Panc1 (cell line): ENCODE measurements at regions not wholly inside any gene's neighbourhood (a gene's known extent, or its start where the extent isn't known, plus 50 kb on each side); places are given as distances from the start of the nearest gene placed in this dataset.

Source experiments
- ATAC-seq: fragments of 200-7000 bp; cut with Tn5 transposase; 2 replicates; pipeline ENCODE4 v1.9.1; 2020; ENCODE audit warnings: mild to moderate bottlenecking, moderate library complexity
- BruUV-seq: library from RNA; stranded (reverse); fragments of 400-500 nt; replicated peaks from 2 replicates; lab custom pipeline; 2021; lab: Mats Ljungman, UMichigan
- CTCF ChIA-PET: fragments of 300-600 bp; sonication (Branson Sonifier 250); formaldehyde crosslinking; loops from one replicate; lab custom pipeline; 2022; ENCODE audit warnings: antibody characterized with exemption; lab: Charles Lee
- POLR2A ChIA-PET: fragments of 300-600 bp; sonication (Branson Sonifier 250); formaldehyde crosslinking; loops from one replicate; lab custom pipeline; 2022; ENCODE audit warnings: antibody characterized with exemption; lab: Charles Lee
- DNase-seq: peaks from one replicate; pipeline ENCODE4 v3.0.0-alpha.2; 2010; ENCODE audit warnings: low read depth, low spot score
- H3K27ac ChIP-seq: 2 replicates; pipeline ENCODE4 v1.5.1; 2011; ENCODE audit warnings: mild to moderate bottlenecking, low read length, inconsistent platforms
- H3K27me3 ChIP-seq: fragments of 200-500 bp; sonication (Bioruptor generic); 2 replicates; pipeline ENCODE4 v1.6.0; 2014; ENCODE audit warnings: low read length, inconsistent platforms; ENCODE audit not compliant: control insufficient read depth, insufficient read depth
- H3K36me3 ChIP-seq: fragments of 200-500 bp; sonication (Bioruptor generic); 2 replicates; pipeline ENCODE4 v1.5.1; 2014; ENCODE audit warnings: inconsistent platforms, mild to moderate bottlenecking, low read length, moderate library complexity; ENCODE audit not compliant: control insufficient read depth, insufficient read depth
- H3K4me1 ChIP-seq: 2 replicates; pipeline ENCODE4 v1.5.1; 2011; ENCODE audit warnings: inconsistent platforms, mild to moderate bottlenecking, low read length, moderate library complexity; ENCODE audit not compliant: control insufficient read depth, insufficient read depth
- H3K4me3 ChIP-seq, 2 experiments: 2 replicates each; pipeline ENCODE4 v1.5.1; 2011 to 2012; ENCODE audit warnings: low read depth in 2 of 2, low read length in 2 of 2, mild to moderate bottlenecking in 2 of 2, inconsistent platforms in 1 of 2, moderate library complexity in 1 of 2
- H3K9me3 ChIP-seq: fragments of 200-500 bp; sonication (Bioruptor generic); 2 replicates; pipeline ENCODE4 v1.5.1; 2014; ENCODE audit warnings: low read depth, mild to moderate bottlenecking, inconsistent platforms, low read length, moderate library complexity; ENCODE audit not compliant: control insufficient read depth, insufficient read depth
- POLR2AphosphoS5 ChIP-seq: IDR thresholded peaks from 2 replicates; pipeline ENCODE4 v1.6.1; 2012; ENCODE audit warnings: mild to moderate bottlenecking, low read depth, low read length, moderate library complexity
- SIN3A ChIP-seq: IDR thresholded peaks from 2 replicates; pipeline ENCODE4 v1.6.1; 2012; ENCODE audit warnings: low read depth, mild to moderate bottlenecking, low read length, moderate library complexity, borderline replicate concordance; ENCODE audit not compliant: insufficient read depth
- TCF7L2 ChIP-seq: IDR thresholded peaks from 2 replicates; pipeline ENCODE4 v1.6.1; 2011; ENCODE audit warnings: mild to moderate bottlenecking, low read depth, low read length, inconsistent platforms
- in situ Hi-C: cut with HindIII; loops from 2 replicates; pipeline ENCODE4 v1.10.0; 2016; ENCODE audit warnings: low sequenced_read_pairs, low pct_unique_long_range_greater_than_20kb
- intact Hi-C: fragments of 100-400 bp; cut with micrococcal nuclease; formaldehyde crosslinking; loops from one replicate; pipeline ENCODE4 v1.10.0; 2022; ENCODE audit not compliant: unreplicated experiment
- TF ChIP-seq, protein P1 (sequence below): fragments of 450-650 bp; IDR thresholded peaks from 2 replicates; pipeline ENCODE4 v1.5.1; 2017; ENCODE audit warnings: mild to moderate bottlenecking
- TF ChIP-seq, protein P2 (sequence below), 2 experiments: IDR thresholded peaks; 2 replicates each; pipeline ENCODE4 v1.6.1; 2011 to 2012; ENCODE audit warnings: low read depth in 2 of 2, control low read depth in 1 of 2, low read length in 1 of 2, mild to moderate bottlenecking in 1 of 2, moderate library complexity in 1 of 2; ENCODE audit not compliant: insufficient read depth in 1 of 2

DNA sequence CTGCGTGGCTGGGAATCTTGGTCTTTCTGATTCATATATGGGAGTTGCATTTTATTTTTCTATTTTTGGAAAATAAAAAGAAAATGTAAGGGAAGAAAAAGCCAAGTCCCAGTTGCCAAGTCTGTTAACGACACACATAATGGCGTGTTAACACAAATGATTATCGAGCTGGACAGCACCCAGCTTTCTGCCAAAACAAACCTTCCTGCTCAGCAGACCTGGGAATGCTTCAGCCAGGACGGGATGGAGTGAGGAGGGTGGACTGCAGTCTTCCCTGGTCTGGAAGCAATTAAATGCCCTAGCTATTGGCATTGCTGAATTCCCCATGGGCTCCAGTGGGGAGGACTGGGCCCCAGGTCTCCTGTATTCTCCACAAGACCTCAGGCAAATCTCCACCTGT is 184.2 kb upstream of the USP24 start:
- H3K27me3 ChIP-seq = no peaks in the 10 kb centered on the region
- no peaks in the 10 kb centered on the region for H3K36me3 ChIP-seq
- ATAC-seq (no peak), DNase-seq (no peak)
- in situ Hi-C loops (no loop called here), intact Hi-C loops (no loop called here)
- H3K27ac ChIP-seq = no peak overlapping the region
- POLR2A ChIA-PET = interaction anchor here (0.7 kb wide), 1 partner anchor 9 kb away, joined by 3 read pairs; no protein-coding TSS in a partner anchor
- H3K9me3 ChIP-seq = no peaks in the 10 kb centered on the region
- CTCF ChIA-PET = no interaction called here
- no peaks in the 10 kb centered on the region for H3K4me1 ChIP-seq
- TF ChIP-seq SIN3A = no peak
- TF ChIP-seq TCF7L2 = no peak
- TF ChIP-seq, protein P1, sequence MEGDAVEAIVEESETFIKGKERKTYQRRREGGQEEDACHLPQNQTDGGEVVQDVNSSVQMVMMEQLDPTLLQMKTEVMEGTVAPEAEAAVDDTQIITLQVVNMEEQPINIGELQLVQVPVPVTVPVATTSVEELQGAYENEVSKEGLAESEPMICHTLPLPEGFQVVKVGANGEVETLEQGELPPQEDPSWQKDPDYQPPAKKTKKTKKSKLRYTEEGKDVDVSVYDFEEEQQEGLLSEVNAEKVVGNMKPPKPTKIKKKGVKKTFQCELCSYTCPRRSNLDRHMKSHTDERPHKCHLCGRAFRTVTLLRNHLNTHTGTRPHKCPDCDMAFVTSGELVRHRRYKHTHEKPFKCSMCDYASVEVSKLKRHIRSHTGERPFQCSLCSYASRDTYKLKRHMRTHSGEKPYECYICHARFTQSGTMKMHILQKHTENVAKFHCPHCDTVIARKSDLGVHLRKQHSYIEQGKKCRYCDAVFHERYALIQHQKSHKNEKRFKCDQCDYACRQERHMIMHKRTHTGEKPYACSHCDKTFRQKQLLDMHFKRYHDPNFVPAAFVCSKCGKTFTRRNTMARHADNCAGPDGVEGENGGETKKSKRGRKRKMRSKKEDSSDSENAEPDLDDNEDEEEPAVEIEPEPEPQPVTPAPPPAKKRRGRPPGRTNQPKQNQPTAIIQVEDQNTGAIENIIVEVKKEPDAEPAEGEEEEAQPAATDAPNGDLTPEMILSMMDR = no peak
- TF ChIP-seq POLR2AphosphoS5 = no peak
- TF ChIP-seq, protein P2, sequence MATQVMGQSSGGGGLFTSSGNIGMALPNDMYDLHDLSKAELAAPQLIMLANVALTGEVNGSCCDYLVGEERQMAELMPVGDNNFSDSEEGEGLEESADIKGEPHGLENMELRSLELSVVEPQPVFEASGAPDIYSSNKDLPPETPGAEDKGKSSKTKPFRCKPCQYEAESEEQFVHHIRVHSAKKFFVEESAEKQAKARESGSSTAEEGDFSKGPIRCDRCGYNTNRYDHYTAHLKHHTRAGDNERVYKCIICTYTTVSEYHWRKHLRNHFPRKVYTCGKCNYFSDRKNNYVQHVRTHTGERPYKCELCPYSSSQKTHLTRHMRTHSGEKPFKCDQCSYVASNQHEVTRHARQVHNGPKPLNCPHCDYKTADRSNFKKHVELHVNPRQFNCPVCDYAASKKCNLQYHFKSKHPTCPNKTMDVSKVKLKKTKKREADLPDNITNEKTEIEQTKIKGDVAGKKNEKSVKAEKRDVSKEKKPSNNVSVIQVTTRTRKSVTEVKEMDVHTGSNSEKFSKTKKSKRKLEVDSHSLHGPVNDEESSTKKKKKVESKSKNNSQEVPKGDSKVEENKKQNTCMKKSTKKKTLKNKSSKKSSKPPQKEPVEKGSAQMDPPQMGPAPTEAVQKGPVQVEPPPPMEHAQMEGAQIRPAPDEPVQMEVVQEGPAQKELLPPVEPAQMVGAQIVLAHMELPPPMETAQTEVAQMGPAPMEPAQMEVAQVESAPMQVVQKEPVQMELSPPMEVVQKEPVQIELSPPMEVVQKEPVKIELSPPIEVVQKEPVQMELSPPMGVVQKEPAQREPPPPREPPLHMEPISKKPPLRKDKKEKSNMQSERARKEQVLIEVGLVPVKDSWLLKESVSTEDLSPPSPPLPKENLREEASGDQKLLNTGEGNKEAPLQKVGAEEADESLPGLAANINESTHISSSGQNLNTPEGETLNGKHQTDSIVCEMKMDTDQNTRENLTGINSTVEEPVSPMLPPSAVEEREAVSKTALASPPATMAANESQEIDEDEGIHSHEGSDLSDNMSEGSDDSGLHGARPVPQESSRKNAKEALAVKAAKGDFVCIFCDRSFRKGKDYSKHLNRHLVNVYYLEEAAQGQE (IDR thresholded peaks at IDR 0.05; ENCODE audit: insufficient read depth in 1 of 2, low read depth in 2 of 2, low read length in 1 of 2) = no peak
- H3K4me3 ChIP-seq = no peak overlapping the region
- BruUV-seq = no TSS peak

DNA sequence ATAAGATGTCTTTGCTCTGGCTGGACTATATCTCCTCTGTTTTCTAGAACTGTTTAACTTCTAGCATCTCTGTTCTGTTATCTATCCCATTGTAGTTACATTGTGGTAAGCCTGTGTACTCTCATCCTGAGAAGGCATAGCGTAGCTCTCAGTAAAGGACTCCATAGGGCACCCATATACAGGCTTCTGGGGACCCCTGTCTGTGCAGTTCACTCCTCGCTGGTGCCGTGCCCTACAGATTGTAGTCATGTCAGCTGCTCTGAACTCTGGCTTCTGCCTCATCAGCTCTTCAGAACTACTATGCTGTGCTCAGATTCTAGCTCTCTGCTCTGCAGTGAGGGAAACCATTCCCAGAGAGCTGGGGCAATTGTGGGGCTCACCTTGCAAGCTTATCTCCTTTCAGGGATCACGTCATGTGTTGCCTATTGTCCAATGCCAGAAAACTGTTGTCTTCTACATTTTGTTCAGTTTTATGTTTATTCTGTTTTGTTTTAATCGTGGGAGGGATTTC is 181.3 kb upstream of the USP24 start:
- intact Hi-C loops = no loop called here
- CTCF ChIA-PET = interaction anchor here (0.9 kb wide), 1 partner anchor 20 kb away, joined by 3 read pairs; no protein-coding TSS in a partner anchor

More for the DNA sequence above, 181.3 kb upstream of the USP24 start:
- no peaks in the 10 kb centered on the region for H3K27me3 ChIP-seq
- no peak overlapping the region for H3K4me3 ChIP-seq
- H3K36me3 ChIP-seq = no peaks in the 10 kb centered on the region
- H3K9me3 ChIP-seq = no peaks in the 10 kb centered on the region
- POLR2A ChIA-PET = no interaction called here
- in situ Hi-C loops = no loop called here
- TF ChIP-seq, protein P2 (IDR thresholded peaks at IDR 0.05; ENCODE audit: insufficient read depth in 1 of 2, low read depth in 2 of 2, low read length in 1 of 2) = no peak
- no peak for TF ChIP-seq POLR2AphosphoS5
- H3K27ac ChIP-seq = no peak overlapping the region
- DNase-seq = no peak
- ATAC-seq = no peak
- no peaks in the 10 kb centered on the region for H3K4me1 ChIP-seq
- BruUV-seq = no TSS peak
